SKM-1 (cell line): ENCODE measurements at regions not wholly inside any gene's neighbourhood (a gene's known extent, or its start where the extent isn't known, plus 50 kb on each side); places are given as distances from the start of the nearest gene placed in this dataset.

ENCODE experiments used
- DNase-seq: peaks from one replicate; lab custom pipeline; 2025; ENCODE audit not compliant: unreplicated experiment; lab: John Stamatoyannopoulos, UW

- no peak for DNase-seq
These were observed 274.4 kb downstream of the CDCA7 start for GRCh38 chr2:173629076-173629475.

- DNase-seq, result no peak
These were observed 275.9 kb downstream of the CDCA7 start for GRCh38 chr2:173630425-173631126.

GRCh38 chr2:173631127-173631460 is 276.4 kb downstream of the CDCA7 start:
- DNase-seq, result no peak

GRCh38 chr2:173644146-173644545 is 289.5 kb downstream of the CDCA7 start:
- no peak for DNase-seq

GRCh38 chr2:173647681-173648311 is 293.1 kb downstream of the CDCA7 start:
- no peak for DNase-seq

- no peak for DNase-seq
These were observed 294.1 kb downstream of the CDCA7 start for GRCh38 chr2:173648816-173649215.

GRCh38 chr2:173649527-173650219 is 295.0 kb downstream of the CDCA7 start:
- no peak for DNase-seq

- no peak for DNase-seq
These were observed 297.2 kb downstream of the CDCA7 start for GRCh38 chr2:173651891-173652290.

- no peak for DNase-seq
These were observed 297.6 kb downstream of the CDCA7 start for GRCh38 chr2:173652311-173652710.

- no peak for DNase-seq
These were observed 298.2 kb downstream of the CDCA7 start for GRCh38 chr2:173652767-173653431.

- DNase-seq, result no peak
These were observed 298.7 kb downstream of the CDCA7 start for GRCh38 chr2:173653432-173653805.

- DNase-seq, result no peak
These were observed 299.7 kb downstream of the CDCA7 start for GRCh38 chr2:173654161-173654895.

GRCh38 chr2:173654896-173655265 is 300.2 kb downstream of the CDCA7 start:
- DNase-seq, result no peak

- DNase-seq, result no peak
These were observed 301.4 kb downstream of the CDCA7 start for GRCh38 chr2:173656086-173656485.

GRCh38 chr2:173657996-173658717 is 303.5 kb downstream of the CDCA7 start:
- DNase-seq, result no peak

GRCh38 chr2:173658946-173659371 is 304.3 kb downstream of the CDCA7 start:
- no peak for DNase-seq

GRCh38 chr2:173659509-173659908 is 304.8 kb downstream of the CDCA7 start:
- no peak for DNase-seq

GRCh38 chr2:173661586-173661985 is 303.6 kb downstream of the SP3 start:
- DNase-seq, result no peak

- no peak for DNase-seq
These were observed 301.8 kb downstream of the SP3 start for GRCh38 chr2:173663353-173663752.

- DNase-seq, result no peak
These were observed 301.2 kb downstream of the SP3 start for GRCh38 chr2:173663835-173664512.
